GM19463 (cell line): ENCODE measurements at regions not wholly inside any gene's neighbourhood (a gene's known extent, or its start where the extent isn't known, plus 50 kb on each side); places are given as distances from the start of the nearest gene placed in this dataset.
"Not testable (repeated sequence)": the region's sequence is repeated elsewhere in the genome, so short reads cannot be mapped to it uniquely, and the experiment has no call there.

Experiments
- ATAC-seq: cut with Tn5 transposase; IDR thresholded peaks from one replicate; pipeline ENCODE4 v1.9.1; 2021; ENCODE audit warnings: mild to moderate bottlenecking, moderate library complexity; ENCODE audit not compliant: unreplicated experiment

- ATAC-seq = no peak
Observed at GRCh38 chr1:5200006-5200405, 545.6 kb downstream of the AJAP1 start.

DNA sequence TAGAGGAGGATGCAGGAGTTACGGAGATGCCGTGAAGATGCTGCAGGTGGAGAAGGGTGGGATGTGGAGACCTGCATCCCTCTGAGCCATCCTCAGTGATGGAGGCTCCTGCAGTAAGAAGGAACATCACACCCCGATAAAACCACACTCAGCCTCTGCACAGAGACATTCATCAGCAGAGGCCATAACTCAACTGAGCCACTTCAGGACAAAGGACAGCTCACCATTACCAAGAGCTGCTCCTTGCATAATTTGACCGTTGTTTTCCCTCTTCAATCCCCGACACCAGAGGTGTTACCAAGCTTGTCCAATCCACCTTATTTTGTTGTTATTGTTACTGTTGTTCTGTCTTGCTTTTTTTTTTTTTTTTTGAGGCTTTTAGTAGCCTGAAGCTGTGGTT is 543.9 kb downstream of the AJAP1 start:
- ATAC-seq = no peak

GRCh38 chr1:5191470-5191869 is 537.1 kb downstream of the AJAP1 start:
- ATAC-seq = no peak

GRCh38 chr1:5189384-5189783 is 535.0 kb downstream of the AJAP1 start:
- no peak for ATAC-seq

GRCh38 chr1:5165762-5166161 is 511.4 kb downstream of the AJAP1 start:
- ATAC-seq = no peak

DNA sequence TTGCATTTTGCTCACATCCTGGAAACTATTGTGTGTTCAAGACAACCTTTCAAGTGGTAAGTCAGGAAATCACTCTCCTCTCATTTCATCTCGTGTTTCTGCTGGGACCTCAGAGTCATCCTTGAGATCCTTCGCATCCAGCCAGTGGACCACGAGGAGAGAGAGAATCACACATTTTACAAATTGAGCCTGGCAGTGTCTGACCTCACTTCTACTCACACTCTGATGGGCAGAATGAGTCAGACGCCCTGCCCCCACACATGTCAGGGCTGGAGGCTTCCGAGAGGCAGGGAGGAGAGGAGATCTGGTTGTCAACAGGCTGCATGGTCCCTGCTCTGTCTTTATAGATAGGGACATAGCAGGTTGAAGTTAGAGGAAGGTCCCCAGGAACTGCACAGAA is 509.7 kb downstream of the AJAP1 start:
- no peak for ATAC-seq

GRCh38 chr1:5161372-5161771 is 507.0 kb downstream of the AJAP1 start:
- no peak for ATAC-seq

DNA sequence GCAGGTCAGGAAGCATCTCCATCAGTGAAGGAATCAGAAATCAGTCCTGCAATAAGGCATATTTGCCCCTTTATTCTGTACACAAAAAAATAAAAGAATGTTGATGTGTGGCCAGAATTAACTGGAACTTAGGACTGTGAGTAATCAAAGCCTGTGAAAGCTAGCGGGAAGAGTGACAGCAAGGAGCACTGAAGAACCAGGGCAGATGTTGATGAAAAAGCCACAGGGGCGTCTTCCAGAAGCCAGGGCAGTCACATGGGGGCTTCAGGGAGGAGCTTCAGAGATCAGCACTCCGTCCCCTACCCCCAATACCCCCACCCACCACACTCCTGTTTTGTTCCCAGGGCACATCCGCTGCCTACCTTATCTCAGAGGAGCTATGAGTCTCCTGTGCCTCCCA is 502.8 kb downstream of the AJAP1 start:
- no peak for ATAC-seq

GRCh38 chr1:5156416-5157120 is 502.2 kb downstream of the AJAP1 start:
- ATAC-seq = no peak

GRCh38 chr1:5151511-5151910 is 497.1 kb downstream of the AJAP1 start:
- no peak for ATAC-seq

- ATAC-seq = no peak
Observed at GRCh38 chr1:5150191-5150590, 495.8 kb downstream of the AJAP1 start.

GRCh38 chr1:5147806-5148205 is 493.4 kb downstream of the AJAP1 start:
- ATAC-seq = no peak

DNA sequence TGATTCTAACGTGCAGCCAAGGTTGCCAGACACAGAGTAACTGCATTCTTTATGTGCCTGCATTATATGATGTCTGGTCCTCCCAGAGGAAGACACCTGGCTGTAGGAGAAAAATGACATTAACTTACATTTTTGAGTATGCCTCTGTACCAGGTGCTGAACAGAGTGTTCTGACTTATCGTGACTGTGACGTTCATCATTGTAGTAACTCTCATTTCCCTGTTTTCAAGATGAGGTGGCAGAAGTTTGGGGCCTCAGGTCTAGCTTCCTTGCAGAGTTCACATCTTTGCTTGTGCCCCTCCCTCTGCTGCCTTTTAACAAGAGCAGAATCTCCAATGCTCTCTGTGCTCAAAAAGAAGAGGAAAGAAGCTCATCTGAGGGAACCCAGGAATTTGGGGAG is 488.0 kb downstream of the AJAP1 start:
- no peak for ATAC-seq

- ATAC-seq = no peak
Observed at GRCh38 chr1:5141750-5142149, 487.3 kb downstream of the AJAP1 start.

GRCh38 chr1:5140962-5141361 is 486.6 kb downstream of the AJAP1 start:
- no peak for ATAC-seq

DNA sequence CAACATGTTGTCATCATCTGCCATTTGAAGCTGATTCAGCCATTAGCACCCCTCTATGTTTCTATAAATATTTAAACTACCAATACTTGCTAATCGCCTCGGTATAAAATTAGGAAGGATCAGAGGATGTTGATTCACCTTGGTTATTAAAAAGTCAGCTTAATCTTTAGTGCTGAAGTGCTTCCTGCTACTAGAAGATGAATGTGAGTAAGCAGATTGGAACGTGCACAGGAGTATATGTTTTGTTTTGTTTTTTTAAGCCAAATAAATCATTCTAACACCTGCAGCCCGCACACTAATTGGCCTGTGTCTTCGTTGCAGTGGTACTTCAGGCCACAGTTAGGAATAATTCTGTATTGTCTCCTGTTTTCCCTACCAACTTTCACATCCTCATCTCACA is 485.7 kb downstream of the AJAP1 start:
- ATAC-seq = no peak

DNA sequence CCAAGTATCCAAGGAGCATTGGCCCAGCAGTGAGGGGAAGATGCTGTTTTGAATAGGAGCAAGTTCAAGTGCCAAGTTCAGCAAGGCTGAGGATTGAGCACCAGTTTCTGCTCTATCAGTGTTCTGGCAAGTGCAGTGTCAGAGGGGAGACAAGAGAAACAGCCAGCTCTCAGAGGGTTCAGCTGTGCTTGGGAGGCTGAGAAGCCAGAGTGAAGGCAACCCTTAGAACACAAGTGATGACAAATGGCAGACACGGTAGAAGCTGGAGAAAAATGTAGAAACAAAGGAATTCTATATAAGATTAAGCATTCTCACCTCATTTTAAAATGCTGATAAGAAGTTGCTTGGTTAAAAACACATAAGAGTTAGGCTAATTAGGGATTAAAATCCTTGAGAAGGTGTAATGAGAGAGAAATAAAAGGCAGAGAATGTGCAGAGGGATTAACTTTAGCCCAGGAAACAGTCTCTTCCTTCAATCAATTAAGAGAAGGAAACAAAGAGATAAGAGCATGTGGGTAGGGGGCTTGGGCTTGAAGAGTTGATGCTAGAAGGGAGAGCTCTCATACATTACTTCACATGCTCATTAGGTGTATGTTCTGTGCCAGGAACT is 475.4 kb downstream of the AJAP1 start:
- no peak for ATAC-seq

GRCh38 chr1:5125208-5125607 is 470.8 kb downstream of the AJAP1 start:
- no peak for ATAC-seq

DNA sequence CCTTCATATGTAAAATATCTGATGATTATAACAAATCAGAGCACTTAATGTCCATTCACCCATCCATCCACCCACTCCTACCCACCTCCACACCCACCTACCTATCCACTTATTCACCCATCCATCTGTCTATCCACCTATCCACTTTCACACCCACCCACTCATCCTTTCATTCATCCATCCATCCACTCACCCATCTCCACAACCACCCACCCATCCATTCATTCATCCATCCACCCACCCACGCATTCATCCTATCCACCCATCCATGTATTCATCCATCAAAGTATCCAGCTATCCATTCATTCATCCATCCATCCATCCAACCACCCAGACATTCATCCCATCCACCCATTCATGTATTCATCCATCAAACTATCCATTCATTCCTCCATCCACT is 466.1 kb downstream of the AJAP1 start:
- ATAC-seq = no peak

DNA sequence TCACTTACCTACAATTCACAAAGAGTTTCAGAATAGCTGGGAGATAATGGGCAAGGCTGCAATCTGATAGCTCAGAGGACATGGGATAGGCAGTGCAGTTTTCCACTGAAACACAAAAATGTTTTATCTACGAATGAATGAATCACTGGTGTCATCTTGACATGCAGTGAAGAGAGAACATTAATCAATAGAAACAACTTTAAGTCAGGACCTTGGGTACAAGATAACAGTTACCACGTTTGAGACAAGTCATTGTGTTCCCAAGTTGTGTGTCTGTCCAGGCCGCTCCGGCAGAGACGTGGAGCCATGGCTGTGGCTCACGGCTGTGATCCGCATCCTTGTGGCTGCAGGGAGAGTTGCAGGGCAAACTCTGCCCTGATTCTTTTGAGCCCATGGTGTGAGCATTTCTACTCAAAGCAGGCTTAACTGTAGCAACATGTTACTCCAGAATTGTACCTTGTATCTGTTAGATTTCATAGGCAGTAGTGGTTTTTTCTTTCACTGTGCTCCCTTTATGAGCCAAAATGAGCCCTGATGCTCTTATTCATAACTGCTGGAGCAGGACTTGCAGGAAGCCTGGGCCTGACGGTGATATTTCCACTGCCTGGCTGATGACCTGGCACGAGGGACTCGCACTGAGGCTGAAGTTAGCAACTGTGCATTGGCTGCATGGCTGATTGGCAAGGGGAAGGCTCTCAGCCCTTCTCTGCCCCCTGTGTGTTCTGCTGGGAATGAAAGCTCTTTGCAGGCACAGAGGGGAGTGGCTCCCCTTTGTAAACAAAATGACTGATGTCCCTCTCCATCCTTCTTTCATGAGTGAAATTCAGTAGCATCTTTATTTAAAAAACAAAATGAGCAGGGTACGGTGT is 465.2 kb downstream of the AJAP1 start:
- no peak for ATAC-seq

GRCh38 chr1:5118771-5119170 is 464.4 kb downstream of the AJAP1 start:
- not testable (repeated sequence) for ATAC-seq

DNA sequence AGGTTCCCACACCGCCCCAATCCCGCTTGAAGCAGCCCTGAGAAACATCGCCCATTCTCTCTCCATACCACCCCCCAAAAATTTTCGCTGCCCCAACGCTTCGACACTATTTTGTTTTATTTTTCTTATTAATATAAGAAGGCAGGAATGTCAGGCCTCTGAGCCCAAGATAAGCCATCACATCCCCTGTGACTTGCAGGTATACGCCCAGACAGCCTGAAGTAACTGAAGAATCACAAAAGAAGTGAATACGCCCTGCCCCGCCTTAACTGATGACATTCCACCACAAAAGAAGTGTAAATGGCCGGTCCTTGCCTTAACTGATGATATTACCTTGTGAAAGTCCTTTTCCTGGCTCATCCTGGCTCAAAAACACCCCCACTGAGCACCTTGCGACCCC is 463.9 kb downstream of the AJAP1 start:
- ATAC-seq = not testable (repeated sequence)
